Activated naive CD4-positive, alpha-beta T cell treated with anti-CD3 and anti-CD28 coated beads, Interleukin-2, amount 50 U/mL, for 24 hours (primary cell): ENCODE measurements at regions not wholly inside any gene's neighbourhood (a gene's known extent, or its start where the extent isn't known, plus 50 kb on each side); places are given as distances from the start of the nearest gene placed in this dataset.
"Not testable (repeated sequence)": the region's sequence is repeated elsewhere in the genome, so short reads cannot be mapped to it uniquely, and the experiment has no call there.

Experiments used
- H3K27ac Mint-ChIP-seq: one replicate; pipeline ENCODE4 v1.8.0; 2021; ENCODE audit warnings: mild to moderate bottlenecking, mixed read lengths
- H3K27me3 Mint-ChIP-seq: one replicate; pipeline ENCODE4 v1.8.0; 2021; ENCODE audit warnings: mixed read lengths
- H3K36me3 Mint-ChIP-seq: one replicate; pipeline ENCODE4 v1.8.0; 2021; ENCODE audit warnings: mixed read lengths
- H3K4me1 Mint-ChIP-seq: one replicate; pipeline ENCODE4 v1.8.0; 2021; ENCODE audit warnings: mixed read lengths
- H3K4me3 Mint-ChIP-seq: one replicate; pipeline ENCODE4 v1.8.0; 2021; ENCODE audit warnings: mild to moderate bottlenecking, mixed read lengths
- H3K9me3 Mint-ChIP-seq: one replicate; pipeline ENCODE4 v1.8.0; 2021; ENCODE audit warnings: mixed read lengths

DNA sequence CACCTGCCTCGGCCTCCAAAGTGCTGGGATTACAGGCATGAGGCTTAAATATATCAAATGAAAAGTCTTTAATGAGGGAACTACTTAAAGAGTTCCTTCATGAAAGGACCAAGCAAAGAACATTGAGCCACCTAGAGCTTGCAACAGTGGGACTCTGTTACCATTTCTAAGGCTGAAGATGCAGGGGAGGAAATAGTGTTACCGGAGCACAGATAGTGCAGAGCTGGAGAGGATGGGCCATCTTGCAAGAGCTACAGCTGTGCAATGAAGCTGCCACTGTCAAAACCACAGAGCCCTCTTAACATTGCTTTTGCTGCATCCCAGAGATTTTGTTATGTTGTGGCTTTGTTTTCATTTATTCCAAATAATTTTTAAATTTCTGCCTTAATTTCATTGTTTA is 77.1 kb upstream of the NAA35 start:
- Mint-ChIP-seq H3K36me3 (peaks cover 13% of the 10 kb centered on the region), H3K4me1 (no peaks in the 10 kb centered on the region), H3K4me3 (no peak overlapping the region), H3K27me3 (no peaks in the 10 kb centered on the region), H3K27ac (no peak overlapping the region), H3K9me3 (peaks cover 16% of the 10 kb centered on the region)

DNA sequence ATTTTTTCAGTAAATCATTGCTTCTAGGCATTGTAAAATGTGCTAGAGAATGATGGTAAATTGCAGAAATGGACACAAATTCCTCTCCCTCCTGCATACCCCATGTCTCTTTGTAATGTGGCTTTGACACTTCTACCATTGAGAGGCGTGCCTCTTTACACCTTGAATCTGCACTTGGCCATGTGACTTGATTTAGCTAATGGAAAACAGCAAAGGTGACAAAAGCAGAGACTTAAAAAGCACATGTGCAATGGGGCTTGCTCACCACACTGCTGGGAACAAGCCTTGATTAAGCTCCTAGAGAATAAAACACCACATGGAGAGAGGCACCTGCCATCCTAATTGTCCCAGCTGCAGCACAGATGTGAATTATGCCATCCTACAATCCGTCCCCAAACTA is 69.9 kb upstream of the NAA35 start:
- H3K4me1 Mint-ChIP-seq: peaks cover 3% of the 10 kb centered on the region
- H3K27ac Mint-ChIP-seq: no peak overlapping the region
- H3K9me3 Mint-ChIP-seq: peaks cover under 1% of the 10 kb centered on the region
- no peak overlapping the region for H3K4me3 Mint-ChIP-seq
- H3K36me3 Mint-ChIP-seq: no peaks in the 10 kb centered on the region
- no peaks in the 10 kb centered on the region for H3K27me3 Mint-ChIP-seq

DNA sequence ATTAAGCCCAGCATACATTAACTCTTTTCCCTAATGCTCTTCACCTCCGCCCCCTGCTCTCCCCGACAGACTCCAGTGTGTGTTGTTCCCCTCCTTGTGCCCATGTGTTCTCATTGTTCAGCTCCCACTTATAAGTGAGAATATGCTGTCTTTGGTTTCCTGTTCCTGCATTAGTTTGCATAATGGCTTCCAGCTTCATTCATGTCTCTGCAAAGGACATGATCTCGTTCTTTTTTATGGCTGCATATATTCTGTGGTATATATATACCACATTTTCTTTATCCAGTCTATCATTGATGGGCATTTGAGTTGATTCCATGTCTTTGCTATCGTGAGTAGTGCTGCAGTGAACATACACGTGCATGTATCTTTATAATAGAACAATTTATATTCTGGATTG is 69.3 kb upstream of the NAA35 start:
- H3K27ac Mint-ChIP-seq: not testable (repeated sequence)

DNA sequence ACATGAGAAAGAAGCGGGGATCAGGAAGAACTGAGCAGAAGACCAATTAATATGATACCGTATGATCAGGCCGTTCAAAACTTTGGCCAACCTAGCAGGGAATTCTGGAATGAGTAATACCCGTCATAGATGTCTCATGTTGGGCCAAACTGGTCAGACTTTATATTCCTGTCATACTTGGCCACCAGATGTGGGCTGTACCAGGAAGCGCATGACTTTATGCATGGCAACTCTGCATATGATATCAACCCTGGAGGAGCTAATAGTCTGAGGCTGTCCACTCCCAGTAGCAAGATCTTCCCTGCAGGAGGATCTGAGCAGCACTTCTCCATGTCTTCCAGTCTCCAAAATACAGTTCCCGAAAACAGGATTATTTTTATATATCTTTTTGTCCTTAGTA is 68.5 kb upstream of the NAA35 start:
- no peaks in the 10 kb centered on the region for H3K36me3 Mint-ChIP-seq
- H3K9me3 Mint-ChIP-seq: no peaks in the 10 kb centered on the region
- no peak overlapping the region for H3K4me3 Mint-ChIP-seq
- peaks cover 3% of the 10 kb centered on the region for H3K4me1 Mint-ChIP-seq
- H3K27ac Mint-ChIP-seq: no peak overlapping the region
- H3K27me3 Mint-ChIP-seq: no peaks in the 10 kb centered on the region

More for the DNA sequence above, 69.3 kb upstream of the NAA35 start:
- H3K36me3 Mint-ChIP-seq, H3K9me3 Mint-ChIP-seq, H3K4me1 Mint-ChIP-seq, H3K4me3 Mint-ChIP-seq, H3K27me3 Mint-ChIP-seq: not testable (repeated sequence)

DNA sequence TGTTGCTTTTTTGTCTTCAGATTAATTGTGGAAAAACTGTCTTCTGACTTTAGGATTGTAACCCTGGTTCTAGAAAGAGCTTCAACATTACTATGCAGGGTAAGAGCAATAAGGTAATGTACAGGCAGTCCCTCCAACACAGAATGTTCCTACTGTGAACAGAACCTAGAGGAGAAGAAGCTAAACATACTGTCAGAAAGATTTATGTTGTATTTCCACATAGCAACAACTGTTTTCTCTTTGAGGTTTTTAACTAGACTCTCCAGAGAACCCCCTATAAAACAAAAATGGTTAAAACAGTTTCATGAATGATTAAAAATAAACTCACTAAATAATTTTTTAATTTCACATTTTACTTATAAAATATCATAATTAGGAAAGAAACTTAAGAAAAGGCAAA is 64.3 kb upstream of the NAA35 start:
- H3K27me3 Mint-ChIP-seq: no peaks in the 10 kb centered on the region
- no peaks in the 10 kb centered on the region for H3K9me3 Mint-ChIP-seq
- H3K4me3 Mint-ChIP-seq: no peak overlapping the region
- H3K4me1 Mint-ChIP-seq: peaks cover 2% of the 10 kb centered on the region
- H3K36me3 Mint-ChIP-seq: peaks cover 6% of the 10 kb centered on the region
- no peak overlapping the region for H3K27ac Mint-ChIP-seq

DNA sequence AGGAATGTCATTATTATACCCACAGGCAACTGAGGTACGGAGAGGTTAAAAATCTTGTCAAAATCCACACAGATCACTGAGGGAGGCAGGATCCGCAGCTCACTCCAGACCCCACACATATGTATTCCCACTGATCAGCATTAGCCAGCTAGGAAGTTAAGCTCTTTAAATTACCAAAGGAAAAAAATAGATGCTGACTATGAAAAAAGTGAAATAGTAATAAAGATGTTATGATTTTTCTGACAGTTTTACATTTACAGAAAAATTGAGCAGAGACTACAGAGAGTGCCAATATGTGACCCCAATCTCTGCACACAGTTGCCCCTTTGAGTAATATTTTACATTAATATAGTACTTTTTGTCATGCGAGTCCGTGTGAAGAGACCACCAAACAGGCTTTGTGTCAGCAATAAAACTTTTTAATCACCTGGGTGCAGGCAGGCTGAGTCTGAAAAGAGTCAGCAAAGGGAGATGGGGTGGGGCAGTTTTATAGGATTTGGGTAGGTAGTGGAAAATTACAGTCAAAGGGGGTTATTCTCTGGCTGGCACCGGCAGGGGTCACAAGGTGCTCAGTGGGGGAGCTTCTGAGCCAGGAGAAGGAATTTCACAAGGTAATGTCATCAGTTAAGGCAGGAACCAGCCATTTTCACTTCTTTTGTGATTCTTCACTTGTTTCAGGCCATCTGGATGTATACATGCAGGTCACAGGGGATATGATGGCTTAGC is 61.9 kb upstream of the NAA35 start:
- not testable (repeated sequence) for H3K27ac Mint-ChIP-seq, H3K4me3 Mint-ChIP-seq
- H3K36me3 Mint-ChIP-seq: peaks cover 20% of the 10 kb centered on the region

DNA sequence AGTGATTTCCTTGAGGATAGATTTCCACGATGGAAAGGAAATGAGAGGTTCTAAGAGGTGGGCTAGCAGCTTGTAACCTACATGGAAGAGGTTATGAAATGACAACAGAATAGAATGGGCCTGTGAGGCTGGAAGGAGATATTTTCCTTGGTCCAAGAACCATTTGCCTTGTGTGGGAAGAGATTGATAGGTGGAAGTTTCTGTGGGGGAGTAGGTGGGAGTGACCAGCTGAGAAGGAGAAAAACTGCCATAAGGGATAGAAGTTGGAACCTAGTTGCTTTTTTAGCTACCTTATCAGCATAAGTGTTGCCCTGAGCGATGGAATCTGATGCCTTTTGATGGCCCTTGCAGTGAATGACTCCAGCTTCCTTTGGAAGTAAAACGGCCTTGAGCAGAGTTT is 60.4 kb upstream of the NAA35 start:
- H3K4me3 Mint-ChIP-seq, H3K4me1 Mint-ChIP-seq, H3K9me3 Mint-ChIP-seq, H3K27me3 Mint-ChIP-seq, H3K27ac Mint-ChIP-seq: not testable (repeated sequence)
- H3K36me3 Mint-ChIP-seq: peaks cover 28% of the 10 kb centered on the region

More for the DNA sequence above, 61.9 kb upstream of the NAA35 start:
- H3K4me1 Mint-ChIP-seq, H3K27me3 Mint-ChIP-seq, H3K9me3 Mint-ChIP-seq: not testable (repeated sequence)

DNA sequence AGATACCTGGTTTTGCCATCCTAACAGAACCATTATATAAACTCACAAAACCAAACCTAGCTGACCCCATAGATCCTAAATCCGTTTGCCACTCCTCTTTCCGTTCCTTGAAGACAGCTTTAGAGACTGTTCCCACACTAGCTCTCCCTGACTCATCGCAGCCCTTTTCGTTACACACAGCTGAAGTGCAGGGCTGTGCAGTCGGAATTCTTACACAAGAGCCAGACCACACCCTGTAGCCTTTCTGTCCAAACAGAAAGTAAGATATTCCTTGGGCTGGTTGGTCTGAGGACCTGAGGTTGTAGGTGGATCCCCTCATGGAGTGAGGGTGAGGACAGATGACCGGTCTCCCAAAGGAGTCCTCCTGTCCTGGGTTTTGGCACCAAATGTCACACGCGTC is 56.7 kb upstream of the NAA35 start:
- Mint-ChIP-seq H3K9me3 (no peaks in the 10 kb centered on the region), H3K27ac (no peak overlapping the region), H3K4me1 (no peaks in the 10 kb centered on the region), H3K27me3 (no peaks in the 10 kb centered on the region), H3K36me3 (peaks cover 36% of the 10 kb centered on the region), H3K4me3 (no peak overlapping the region)

DNA sequence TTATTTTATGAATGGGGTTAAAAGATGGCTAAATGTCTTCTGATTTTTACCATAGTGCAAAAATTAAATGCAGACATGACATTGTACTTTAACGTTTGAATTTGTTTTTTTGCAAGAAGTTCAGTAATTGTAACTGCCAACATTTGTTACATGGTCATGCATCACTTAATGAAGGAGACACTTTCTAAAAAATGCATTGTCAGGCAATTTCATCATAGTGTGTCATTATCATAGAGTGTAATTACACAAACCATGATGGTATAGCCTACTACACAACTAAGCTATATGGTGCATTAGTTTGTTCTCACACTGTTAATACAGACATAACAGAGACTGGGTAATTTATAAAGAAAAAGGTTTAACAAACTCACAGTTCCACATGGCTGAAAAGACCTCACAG is 50.0 kb upstream of the NAA35 start:
- Mint-ChIP-seq H3K4me3 (no peak overlapping the region), H3K27me3 (no peaks in the 10 kb centered on the region), H3K36me3 (peaks cover 11% of the 10 kb centered on the region), H3K4me1 (no peaks in the 10 kb centered on the region), H3K9me3 (no peaks in the 10 kb centered on the region), H3K27ac (no peak overlapping the region)
